ENCODE measurements at regions not wholly inside any gene's neighbourhood (a gene's known extent, or its start where the extent isn't known, plus 50 kb on each side); places are given as distances from the start of the nearest gene placed in this dataset.
"Not testable (repeated sequence)": the region's sequence is repeated elsewhere in the genome, so short reads cannot be mapped to it uniquely, and the experiment has no call there.

DNA sequence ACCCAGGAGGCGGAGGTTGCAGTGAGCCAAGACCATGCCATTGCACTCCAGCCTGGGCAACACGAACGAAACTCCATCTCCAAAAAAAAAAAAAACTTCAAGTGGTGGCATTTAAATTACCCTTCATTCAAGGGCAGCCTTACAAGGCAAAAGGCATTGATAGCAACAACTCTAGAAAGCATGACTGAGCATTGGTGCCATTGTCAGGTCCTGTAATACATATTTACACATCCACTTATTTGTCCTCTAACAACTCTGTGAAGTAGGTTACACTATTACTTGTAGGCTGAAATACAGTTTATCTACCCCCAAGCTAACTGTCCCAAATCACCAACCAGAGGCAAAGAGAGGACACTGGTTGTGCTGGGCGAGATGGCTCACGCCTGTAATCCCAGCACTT lies 52.7 kb upstream of the LARP1 start:
- DNase-seq, result no peak

DNA sequence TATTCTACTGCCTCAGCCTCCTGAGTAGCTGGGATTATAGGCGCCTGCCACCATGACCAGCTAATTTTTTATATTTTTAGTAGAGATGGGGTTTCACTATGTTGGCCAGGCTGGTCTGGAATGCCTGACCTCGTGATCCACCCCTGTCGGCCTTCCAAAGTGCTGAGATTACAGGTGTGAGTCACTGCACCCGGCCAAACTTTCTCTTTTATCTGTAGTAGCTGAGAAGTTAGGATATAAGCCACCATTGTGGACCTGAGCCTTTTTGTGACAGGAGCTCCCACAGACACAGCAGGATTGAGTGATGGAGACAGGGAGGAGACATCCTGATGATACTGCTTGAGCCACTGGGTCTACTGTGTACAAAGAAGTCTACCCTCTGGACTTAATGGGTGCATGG lies 53.5 kb upstream of the LARP1 start:
- DNase-seq, result not testable (repeated sequence)

- no peak for DNase-seq
Measured at GRCh38 chr5:154701181-154701580, 54.0 kb upstream of the LARP1 start.

DNA sequence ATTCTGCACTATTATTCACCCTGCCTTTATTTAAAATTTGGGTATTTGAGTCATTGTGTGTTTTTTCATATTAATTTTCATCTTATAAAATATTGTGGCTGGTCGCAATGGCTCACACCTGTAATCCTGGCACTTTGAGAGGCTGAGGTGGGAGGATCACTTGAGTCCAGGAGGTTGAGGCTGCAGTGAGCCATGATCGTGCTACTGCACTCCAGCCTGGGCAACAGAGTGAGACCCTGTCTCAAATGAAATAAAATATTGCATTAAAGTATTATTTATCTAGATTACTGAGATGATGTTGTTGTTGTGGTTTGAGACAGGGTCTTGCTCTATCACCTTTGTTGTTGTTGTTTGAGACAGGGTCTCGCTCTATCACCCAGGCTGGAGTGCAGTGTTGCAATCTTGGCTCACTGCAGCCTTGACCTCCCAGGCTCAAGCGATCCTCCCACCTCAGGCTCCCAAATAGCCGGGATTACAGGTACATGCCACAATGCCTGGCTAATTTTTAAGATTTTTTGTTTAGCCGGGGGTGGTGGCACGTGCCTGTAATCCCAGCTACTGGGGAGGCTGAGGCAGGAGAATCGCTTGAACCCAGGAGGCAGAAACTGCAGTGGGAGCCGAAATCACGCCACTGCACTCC lies 54.8 kb upstream of the LARP1 start:
- DNase-seq, result not testable (repeated sequence)

DNA sequence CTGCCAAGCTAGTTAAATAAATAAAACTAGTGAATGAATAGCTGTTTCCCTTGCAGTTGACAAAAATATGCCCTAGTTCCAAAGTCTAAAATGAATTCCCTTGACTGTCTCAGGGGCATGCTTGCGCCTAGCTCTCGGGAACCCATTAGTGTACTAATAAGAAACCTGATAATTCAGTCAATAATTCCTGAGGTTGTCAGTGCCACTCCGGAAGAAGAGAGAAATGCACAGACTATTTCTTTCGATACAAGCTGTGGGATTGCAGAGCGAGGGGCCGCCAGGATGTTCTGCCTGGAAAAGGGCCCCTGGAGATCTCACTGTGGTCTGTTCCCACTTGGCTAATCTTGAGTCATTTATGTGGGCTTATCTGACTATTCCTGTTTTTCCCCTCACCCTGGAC lies 56.4 kb upstream of the LARP1 start:
- no peak for DNase-seq

- no peak for DNase-seq
Measured at GRCh38 chr5:154697371-154697770, 57.8 kb upstream of the LARP1 start.

- DNase-seq, result no peak
Measured at GRCh38 chr5:154696891-154697290, 58.3 kb upstream of the LARP1 start.

GRCh38 chr5:154694159-154694558 lies 61.0 kb upstream of the LARP1 start:
- no peak for DNase-seq

DNA sequence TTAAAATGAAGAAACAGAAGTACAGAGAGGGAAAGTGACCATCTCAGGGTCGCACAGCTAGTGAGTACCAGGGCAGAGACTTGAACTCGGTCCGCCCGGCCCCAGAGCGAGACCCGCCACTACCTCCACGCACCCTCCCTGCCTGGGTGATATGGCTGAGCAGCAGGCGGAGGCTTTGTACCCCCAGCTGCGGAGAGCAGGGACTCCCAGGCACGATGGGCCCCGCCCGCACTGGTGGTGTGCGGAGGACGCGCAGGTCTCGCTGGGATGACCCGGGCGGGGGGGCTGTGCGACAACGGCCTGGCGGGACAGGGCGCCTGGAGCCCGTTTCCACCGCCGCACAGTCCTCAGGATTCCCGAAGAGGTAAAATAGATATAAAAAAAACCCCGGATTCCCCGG lies 64.7 kb upstream of the LARP1 start:
- DNase-seq, result no peak

DNA sequence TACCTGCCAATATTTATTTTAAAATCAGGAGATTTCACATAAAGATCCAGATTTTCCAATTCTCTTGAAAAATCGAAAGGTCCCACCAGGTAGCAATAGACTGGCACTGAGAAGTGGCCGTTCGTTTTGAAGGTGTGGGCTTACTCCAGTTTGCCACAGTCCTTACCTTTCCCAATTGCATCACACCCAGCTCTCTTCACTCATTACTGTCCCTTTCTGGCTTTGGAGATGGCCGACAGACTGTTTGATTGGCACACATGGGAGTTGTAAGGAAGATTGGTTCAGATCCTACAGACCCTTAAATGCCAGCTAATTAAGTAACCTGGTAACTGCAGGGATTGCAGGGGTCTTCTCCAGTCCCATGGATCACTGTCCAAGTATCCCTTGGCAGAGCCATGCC lies 68.7 kb upstream of the LARP1 start:
- no peak for DNase-seq

- DNase-seq, result no peak
Measured at GRCh38 chr5:154683101-154683880, 71.9 kb upstream of the LARP1 start.

DNA sequence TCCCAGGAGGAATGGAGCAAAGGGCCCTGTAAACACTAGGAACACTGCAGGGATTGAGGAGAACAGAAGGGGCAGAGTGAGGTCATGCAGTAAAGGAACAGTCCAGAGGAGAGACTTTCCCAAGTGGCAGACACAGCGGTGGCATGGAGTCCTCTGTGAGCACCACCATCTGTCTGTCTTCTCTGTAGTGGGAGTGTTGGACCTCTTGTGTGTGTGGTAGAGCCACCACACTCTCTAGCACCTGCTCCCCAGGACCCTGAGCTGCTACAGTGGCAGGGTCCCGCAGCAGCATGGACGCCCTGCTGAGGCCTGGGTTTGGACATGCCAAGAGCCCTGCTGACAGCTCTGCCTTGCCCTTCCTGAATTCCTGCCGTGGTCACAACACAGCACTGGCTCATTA lies 75.7 kb upstream of the LARP1 start:
- DNase-seq, result no peak

DNA sequence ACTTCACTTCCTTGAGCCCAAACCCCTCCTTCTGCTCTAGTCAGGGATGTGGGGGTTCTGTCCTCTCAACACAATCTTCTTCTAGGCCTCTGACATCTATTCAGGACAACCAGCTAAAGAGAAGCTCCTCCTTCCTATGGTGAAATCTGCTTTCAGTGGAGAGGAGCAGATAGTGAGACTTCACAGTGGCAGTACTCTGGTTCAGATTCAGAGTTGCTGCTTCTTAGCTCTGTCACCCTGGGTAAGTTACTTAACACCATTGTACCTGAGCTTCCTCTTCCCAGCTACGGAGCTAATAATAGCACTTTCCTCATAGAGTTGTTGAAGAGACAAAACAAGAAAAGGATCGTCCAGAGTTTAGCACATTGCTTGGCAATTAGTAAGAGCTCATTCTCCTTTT lies 77.3 kb upstream of the LARP1 start:
- no peak for DNase-seq

DNA sequence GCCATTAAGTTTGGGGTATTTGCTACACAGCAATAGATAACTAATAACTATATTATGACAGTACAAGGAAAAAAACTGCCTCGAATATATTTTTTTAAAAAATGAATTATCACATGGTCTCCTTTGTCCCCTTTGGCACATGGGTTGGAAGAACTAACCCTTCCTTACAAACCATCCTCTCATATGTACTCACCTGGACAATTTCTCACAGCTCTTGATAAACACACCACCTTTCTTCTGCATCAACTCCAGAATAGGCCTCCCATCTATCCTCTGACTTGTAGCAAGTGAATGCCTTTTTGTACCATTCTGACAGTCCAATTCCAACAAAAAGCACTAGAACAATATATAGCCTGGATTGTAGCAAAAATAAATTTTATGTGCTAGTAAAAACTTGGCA lies 78.7 kb upstream of the LARP1 start:
- DNase-seq, result no peak

DNA sequence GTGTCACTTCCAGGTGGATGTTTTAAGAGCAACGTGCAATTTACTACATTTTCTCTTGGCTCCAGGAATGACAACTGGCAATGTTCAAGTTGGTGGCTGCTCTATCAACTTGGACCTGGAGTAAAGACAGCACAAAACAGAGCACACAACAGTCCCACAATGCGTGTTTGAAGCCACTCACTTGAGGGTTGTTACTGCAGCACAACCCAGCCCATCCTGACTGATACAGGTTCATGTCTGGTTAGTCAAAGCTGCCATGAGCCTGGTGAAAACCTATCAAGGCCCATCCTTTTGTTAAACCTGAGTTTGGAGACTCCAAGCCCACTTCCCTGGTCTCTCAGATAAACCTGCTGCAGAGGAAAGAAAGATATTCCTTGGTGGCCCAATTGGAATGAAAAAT lies 81.1 kb upstream of the LARP1 start:
- DNase-seq, result no peak

- DNase-seq, result no peak
Measured at GRCh38 chr5:154673506-154673905, 81.7 kb upstream of the LARP1 start.

DNA sequence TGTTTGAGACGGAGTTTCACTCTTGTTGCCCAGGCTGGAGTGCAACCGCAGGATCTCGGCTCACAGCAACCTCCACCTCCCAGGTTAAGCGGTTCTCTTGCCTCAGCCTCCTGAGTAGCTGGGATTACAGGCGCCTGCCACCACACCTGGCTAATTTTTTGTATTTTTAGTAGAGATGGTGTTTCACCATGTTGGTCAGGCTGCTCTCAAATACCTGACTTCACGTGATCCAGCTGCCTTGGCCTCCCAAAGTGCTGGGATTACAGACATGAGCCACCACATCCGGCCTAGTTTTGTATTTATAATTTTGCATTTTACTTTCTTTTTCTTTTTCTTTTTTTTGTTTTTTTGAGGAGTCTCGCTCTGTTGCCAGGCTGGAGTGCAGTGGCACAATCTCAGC lies 85.3 kb upstream of the LARP1 start:
- not testable (repeated sequence) for DNase-seq

DNA sequence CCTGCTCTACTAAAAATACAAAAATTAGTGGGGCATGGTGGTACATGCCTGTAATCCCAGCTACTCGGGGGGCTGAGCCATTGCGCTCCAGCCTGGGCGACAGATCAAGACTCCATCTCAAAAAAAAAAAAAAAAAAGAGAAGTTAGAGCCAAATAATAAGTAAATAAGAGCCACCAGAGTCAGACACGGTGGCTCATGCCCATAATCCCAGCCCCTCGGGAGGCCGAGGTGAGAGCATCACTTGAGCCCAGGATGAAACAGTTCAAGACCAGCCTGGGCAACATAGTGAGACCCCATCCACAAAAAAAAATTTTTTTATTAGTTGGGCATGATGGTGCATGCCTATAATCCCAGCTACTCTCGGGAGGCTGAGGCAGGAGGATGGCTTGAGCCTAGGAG lies 85.8 kb upstream of the LARP1 start:
- no peak for DNase-seq

GRCh38 chr5:154664869-154665268 lies 90.3 kb upstream of the LARP1 start:
- no peak for DNase-seq

GRCh38 chr5:154663424-154663823 lies 91.8 kb upstream of the LARP1 start:
- no peak for DNase-seq

GRCh38 chr5:154654486-154655371 lies 100.4 kb upstream of the LARP1 start:
- no peak for DNase-seq

- DNase-seq, result no peak
Measured at GRCh38 chr5:154653764-154654485, 101.3 kb upstream of the LARP1 start.

GRCh38 chr5:154653418-154653763 lies 101.8 kb upstream of the LARP1 start:
- no peak for DNase-seq

Measured in skin of body (tissue), 1 donor.